ENCODE measurements at regions not wholly inside any gene's neighbourhood (a gene's known extent, or its start where the extent isn't known, plus 50 kb on each side); places are given as distances from the start of the nearest gene placed in this dataset.
A peak's percentile ranks its signal among the peaks of the same experiment; 100 is the strongest.

DNA sequence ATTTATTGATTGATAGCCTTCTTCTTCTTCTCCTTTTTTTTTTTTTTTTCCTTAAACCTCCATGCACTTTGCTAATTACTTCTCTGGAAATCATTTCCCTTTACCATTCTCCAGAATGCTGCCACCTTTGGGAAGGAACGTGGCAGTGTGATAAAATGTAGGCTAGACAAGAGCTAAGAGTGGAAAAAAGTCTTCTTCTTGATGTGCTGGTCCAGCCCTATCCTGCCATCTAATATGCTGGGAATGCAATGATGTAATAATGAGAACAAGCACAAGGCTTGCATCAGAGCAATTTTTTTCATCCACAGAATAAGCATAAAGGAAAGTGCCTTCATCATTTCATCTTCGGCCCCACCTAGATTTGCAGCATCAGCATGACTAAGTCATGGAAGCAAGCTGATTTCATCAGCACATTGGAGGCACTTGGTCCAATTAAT is 128.7 kb upstream of the ZFHX3 start:
- no peak overlapping the region for H3K9ac ChIP-seq (ENCODE audit: low read length)
- TF ChIP-seq SP1 (IDR thresholded peaks at IDR 0.05; ENCODE audit: low read depth) (peak; percentile 36; the same call in 1 of the 2 replicates), EZH2phosphoT487 (IDR thresholded peaks at IDR 0.05; ENCODE audit: borderline replicate concordance) (no peak), CEBPB (IDR thresholded peaks at IDR 0.05; ENCODE audit: low read depth) (peak; percentile 79), RAD21 (IDR thresholded peaks at IDR 0.05; ENCODE audit: low read depth) (peak; percentile 50; the same call in 1 of the 2 replicates)
- TF ChIP-seq, protein P1, sequence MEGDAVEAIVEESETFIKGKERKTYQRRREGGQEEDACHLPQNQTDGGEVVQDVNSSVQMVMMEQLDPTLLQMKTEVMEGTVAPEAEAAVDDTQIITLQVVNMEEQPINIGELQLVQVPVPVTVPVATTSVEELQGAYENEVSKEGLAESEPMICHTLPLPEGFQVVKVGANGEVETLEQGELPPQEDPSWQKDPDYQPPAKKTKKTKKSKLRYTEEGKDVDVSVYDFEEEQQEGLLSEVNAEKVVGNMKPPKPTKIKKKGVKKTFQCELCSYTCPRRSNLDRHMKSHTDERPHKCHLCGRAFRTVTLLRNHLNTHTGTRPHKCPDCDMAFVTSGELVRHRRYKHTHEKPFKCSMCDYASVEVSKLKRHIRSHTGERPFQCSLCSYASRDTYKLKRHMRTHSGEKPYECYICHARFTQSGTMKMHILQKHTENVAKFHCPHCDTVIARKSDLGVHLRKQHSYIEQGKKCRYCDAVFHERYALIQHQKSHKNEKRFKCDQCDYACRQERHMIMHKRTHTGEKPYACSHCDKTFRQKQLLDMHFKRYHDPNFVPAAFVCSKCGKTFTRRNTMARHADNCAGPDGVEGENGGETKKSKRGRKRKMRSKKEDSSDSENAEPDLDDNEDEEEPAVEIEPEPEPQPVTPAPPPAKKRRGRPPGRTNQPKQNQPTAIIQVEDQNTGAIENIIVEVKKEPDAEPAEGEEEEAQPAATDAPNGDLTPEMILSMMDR (IDR thresholded peaks at IDR 0.05 in 2 of 3, conservative IDR thresholded peaks at IDR 0.05 in 1 of 3; ENCODE audit: borderline replicate concordance in 1 of 3, insufficient read depth in 1 of 3, low read depth in 2 of 3, low read length in 2 of 3), result peak; percentile 29 to 56 (median 47); a peak in 3 of 6 replicates
- TF ChIP-seq, protein P2, sequence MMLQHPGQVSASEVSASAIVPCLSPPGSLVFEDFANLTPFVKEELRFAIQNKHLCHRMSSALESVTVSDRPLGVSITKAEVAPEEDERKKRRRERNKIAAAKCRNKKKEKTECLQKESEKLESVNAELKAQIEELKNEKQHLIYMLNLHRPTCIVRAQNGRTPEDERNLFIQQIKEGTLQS (IDR thresholded peaks at IDR 0.05), result peak; percentile 81
- peak; percentile 48 for DNase-seq (ENCODE audit: low read depth, low spot score)
- BruUV-seq (replicated peaks), result no TSS peak
- POLR2A ChIA-PET, result no interaction called here
- RAD21 ChIA-PET (ENCODE audit: low non-redundant PET in 1 of 2, low total read pairs in 2 of 2, uncharacterized antibody in 2 of 2, unreplicated experiment in 2 of 2), result interaction anchor here in 1 of 2 experiments (0.7 kb wide), 1 partner anchor 257 kb away, joined by 3 read pairs; no protein-coding TSS in a partner anchor
- no peaks in the 10 kb centered on the region for H3K9me3 ChIP-seq (ENCODE audit: control insufficient read depth in 1 of 2, insufficient read depth in 1 of 2, low read depth in 1 of 2, low read length in 2 of 2)
- no peaks in the 10 kb centered on the region for H3K36me3 ChIP-seq (ENCODE audit: control insufficient read depth in 1 of 2, insufficient read depth in 2 of 2, low read length in 2 of 2)
- no peaks in the 10 kb centered on the region for H4K20me1 ChIP-seq (ENCODE audit: insufficient read depth)
- H3K9me2 ChIP-seq (ENCODE audit: insufficient read depth), result no peaks in the 10 kb centered on the region
- H3K4me1 ChIP-seq (ENCODE audit: control insufficient read depth in 1 of 2, insufficient read depth in 2 of 2, low read length in 2 of 2), result no peaks in the 10 kb centered on the region; a peak in 2 of 4 replicates
- H2AFZ ChIP-seq (ENCODE audit: low read depth, low read length, poor library complexity, severe bottlenecking), result no peak overlapping the region
- H3K4me2 ChIP-seq (ENCODE audit: low read length), result no peak overlapping the region
- H3K79me2 ChIP-seq (ENCODE audit: insufficient read depth, low read length), result no peaks in the 10 kb centered on the region
- H3K4me3 ChIP-seq (replicated peaks in 1 of 2; ENCODE audit: low read depth in 1 of 2, low read length in 2 of 2), result no peak overlapping the region
- CTCF ChIA-PET, result interaction anchor here (0.8 to 1.4 kb wide), 13 partner anchors 9 to 638 kb away, joined by 3 to 14 read pairs (median 3); no protein-coding TSS in a partner anchor
- H3K27me3 ChIP-seq (ENCODE audit: insufficient read depth, low read length), result no peaks in the 10 kb centered on the region
- intact Hi-C loops (cut with micrococcal nuclease), result no loop called here
- peak; percentile 76 for ATAC-seq
- no peak overlapping the region for H3K27ac ChIP-seq (ENCODE audit: low read depth, low read length)
